HG03097 (cell line): ENCODE measurements at regions not wholly inside any gene's neighbourhood (a gene's known extent, or its start where the extent isn't known, plus 50 kb on each side); places are given as distances from the start of the nearest gene placed in this dataset.

Experiments used
- ATAC-seq: cut with Tn5 transposase; IDR thresholded peaks from one replicate; pipeline ENCODE4 v1.9.1; 2021; ENCODE audit not compliant: unreplicated experiment, low FRiP score

DNA sequence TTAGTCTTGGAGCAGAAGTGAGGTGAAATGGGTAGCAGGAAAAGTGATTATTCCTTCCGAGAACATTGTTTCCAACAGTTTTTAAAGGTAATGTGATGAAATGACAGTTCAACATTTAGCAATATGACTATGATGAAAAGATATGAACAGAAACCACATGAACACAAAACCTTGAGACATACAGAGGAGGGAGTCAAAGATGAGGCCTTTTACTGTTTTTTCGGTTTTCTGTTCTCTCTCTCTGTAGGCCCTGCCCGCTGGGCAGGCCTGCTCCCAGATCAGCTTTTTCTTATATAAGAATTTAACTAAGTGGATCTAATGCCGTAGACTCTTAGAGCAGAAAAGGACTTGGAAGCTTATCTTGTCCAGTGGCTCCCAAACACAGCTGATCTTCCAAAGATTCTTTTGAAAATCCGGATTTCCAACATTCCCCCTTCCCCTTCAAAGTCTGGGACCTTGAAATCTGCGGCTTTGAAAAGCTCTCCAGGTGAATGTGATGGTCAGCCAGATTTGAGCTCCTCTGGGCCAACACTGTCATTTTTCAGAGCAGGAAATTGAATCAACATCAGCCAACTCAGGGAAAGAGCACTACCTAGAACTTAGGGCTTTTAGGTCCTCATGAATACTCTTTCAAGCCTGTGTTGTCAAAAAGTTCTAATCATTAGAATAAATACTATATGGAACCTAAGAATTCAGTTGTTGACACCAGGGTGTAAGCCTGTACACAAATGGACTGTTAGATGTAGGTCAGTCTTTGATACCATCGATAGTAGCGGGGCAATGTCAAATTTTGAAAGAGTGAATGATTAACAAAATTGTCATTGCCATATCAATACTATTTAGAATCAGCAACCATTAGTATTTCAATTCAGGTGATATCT is 372.7 kb downstream of the SHQ1 start:
- no peak for ATAC-seq

DNA sequence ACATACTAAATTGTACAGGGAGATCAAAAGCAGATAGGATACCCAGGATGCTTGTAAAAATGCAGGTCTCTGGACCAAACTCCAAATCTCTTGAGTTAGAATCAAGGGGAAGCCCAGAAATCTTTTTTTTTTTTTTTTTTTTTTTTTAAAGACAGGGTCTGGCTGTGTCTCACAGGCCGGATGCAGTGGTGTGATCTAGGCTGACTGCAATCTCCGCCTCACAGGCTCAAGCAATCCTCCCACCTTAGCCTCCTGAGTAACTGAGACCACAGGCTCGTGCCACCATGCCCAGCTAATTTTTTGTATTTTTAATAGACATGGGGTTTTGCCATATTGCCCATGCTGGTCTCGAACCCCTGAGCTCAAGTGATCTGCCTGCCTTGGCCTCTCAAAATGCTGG is 373.5 kb downstream of the SHQ1 start:
- ATAC-seq, result no peak

DNA sequence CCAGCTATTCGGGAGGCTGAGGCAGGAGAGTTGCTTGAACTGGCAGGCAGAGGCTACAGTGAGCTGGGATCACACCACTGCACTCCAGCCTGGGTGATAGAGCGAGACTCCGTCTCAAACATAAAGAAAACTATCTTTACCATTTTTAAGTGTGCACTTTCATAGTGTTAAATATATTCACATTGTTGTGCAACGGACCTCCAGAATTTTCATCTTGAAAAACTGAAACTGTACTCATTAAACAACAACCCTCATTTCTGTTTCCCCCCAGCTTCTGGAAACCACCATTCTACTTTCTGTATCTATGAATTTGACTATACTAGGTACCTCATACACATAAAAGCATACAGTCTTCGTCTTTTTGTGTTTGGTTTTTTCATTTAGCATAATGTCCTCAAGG is 375.1 kb downstream of the SHQ1 start:
- ATAC-seq, result peak; percentile 89

DNA sequence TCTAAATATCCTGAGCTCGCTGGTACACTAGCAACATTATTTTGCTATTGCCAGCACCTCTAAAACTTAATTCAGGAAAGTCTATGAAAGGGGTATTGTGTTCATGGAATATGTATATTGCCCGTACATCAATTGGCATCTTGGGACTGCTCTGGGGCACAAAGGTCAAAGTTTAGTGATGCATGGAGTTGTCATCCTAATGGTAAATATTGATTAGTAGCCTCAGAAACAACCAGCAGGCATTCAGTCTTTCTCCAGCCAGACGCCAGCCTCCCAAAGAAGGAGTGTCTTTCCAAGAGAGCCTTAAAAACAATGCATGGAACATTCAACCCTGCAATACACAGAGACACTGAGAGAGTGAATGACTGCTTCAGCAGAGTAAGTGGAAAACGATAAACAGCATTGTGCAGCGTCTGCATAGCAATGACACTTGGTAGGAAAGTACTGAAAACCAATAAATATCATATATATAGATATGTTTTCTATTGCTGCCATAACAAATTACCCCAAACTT is 377.3 kb downstream of the SHQ1 start:
- no peak for ATAC-seq

DNA sequence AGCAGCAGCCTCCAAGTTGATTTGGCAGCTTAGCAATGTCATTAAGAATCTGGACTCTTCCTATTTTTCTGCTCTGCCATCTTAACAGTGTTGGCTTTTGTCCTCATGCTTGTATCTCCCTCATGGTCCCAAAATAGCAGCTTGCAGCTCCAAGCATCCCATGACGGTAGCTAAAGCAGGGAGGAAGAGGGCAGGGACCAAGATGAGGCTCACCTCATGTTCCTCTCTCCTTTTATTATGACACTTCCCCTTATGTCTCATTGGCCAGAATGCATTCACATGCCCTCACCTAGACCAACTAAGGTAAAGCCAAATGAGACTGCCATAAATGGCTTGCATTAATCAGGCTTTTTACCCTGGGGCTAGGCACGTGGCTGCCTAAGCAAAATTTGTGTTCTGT is 382.4 kb downstream of the SHQ1 start:
- ATAC-seq, result no peak

DNA sequence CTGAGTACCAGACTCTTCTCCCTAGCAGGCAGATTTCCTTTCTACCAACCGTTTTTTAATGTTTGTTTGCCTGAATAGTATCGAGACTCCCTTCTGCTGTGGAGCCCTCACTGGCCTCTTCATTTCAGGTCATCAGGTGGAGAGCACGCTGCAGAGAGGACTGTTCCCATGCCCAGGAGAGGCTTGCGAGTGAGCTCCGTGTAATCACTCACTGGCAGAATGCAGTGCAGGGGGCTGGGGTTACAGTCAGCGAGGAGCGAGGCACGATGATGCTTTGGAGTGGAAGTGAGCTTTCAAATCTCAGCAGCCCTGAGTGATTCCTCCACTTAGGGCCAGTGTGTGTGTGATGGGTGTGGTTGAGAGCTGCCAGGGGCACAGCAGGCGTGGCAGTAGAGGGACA is 385.2 kb downstream of the SHQ1 start:
- no peak for ATAC-seq

DNA sequence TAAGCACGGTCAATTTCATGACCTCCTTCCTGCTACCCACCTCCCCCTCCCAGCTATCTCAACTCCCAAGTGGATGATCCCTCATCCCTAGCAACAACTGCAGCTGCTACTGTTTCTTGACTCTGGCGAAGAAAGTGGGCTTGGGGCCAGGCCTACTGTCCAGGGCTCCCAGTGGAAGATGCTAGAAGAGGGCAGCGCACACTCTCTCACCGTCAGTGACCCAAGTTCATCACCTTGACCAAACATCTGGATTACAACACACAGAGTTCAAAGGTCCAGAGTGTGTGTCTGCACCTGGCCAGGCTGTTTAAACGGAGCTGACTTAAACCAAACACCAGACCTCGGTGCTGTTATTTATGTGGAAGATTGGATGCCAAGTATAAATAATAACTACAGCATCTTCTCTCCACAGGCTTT is 385.6 kb downstream of the SHQ1 start:
- no peak for ATAC-seq

DNA sequence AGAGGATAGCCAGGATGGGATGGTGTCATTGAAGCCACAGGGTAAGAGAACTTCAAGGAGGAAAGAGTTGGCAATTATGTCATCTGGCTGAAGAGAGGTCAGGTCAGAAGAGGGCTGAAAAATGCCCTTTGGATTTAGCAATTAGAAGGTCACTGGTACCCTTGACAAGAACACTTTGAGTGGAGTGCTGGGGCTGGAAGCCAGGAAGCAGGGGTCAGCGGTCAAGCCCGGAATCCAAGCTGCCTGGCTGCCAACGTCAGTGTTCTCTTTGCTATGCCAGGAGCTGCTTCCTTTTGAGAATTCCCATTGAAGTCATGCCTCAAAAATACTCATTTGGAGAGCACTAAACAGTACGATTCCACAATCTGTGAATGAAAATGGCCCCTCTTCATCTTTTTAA is 386.5 kb downstream of the SHQ1 start:
- ATAC-seq, result no peak

DNA sequence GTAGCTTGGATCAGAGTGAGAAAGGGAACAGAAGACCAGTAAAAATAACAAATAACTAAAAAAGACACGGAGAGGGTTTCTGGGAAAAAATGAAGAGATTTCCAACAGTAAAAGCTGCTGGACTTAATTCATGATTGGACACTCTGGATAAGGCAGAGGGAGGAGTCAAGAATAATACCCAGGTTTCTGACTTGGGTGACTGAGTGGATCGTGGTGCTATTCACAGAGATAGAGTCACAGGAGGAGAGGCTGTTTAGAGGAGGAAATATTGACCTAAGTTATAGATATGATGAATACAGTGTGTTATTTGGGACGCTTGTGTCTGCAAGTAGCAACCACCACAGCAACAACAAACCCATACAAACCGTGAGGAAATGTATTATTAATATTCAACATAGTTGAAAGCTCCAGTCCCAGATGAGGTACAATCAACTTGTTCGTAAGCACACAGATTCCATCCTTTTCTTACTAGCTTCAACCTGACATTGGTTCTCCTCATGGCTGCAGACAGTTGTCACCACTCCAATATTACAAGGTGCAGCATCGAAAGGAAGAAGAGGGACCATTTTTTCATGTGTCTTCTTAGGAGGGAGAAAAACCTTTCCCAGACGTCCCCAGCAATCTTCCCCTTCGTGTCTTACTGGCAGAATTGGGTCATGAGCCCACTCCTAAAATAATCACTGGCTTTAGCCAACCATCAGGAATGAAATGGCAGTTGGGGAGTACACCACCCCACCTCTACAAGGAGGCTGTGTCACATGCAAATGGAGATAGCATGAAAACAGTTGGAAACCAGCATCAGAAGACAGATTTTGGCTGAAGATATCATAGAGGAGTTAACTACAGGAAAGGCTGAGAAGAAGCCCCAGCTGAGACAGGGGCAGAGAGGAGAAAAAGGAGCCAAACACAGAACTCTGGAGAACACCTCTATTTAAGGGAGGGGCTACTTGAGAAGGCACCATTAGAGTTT is 387.8 kb downstream of the SHQ1 start:
- ATAC-seq, result no peak

DNA sequence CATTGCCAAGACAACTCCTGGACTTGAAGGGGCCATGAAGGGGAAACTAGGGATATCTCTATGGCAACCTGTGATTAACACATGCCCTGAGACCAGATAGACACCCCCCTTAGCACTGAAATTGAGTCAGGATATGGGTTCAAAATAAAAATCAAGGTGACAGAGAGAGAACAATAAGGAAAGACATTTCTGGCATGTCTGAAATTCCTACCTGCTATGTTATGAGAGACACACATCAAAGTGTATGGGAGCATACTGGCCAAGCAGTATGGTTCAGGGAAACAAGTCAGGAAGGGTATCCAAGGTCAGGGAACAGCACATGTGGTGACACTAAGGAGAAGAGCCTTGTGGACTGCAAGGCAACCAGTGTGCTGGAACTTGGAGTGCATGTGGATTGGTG is 388.7 kb downstream of the SHQ1 start:
- no peak for ATAC-seq

DNA sequence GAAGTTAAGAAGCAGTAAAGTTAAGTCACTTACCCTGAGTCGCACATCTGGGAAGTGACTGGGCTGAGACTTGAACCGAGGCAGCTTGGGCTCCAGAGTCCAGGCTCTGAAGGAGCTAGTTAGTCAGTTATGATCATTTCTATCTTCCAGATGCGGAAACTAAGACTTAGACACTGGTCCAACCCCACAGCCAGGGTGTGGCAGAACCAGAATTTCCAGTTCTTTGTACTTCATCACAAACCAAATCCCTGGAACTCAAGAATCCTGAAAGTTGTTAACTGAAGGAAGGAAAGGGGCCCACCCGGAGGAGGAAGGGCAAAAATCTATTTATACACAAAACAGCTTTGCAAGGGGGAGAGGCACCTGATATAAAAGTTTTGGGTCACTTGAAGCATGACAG is 389.9 kb downstream of the SHQ1 start:
- ATAC-seq, result no peak

DNA sequence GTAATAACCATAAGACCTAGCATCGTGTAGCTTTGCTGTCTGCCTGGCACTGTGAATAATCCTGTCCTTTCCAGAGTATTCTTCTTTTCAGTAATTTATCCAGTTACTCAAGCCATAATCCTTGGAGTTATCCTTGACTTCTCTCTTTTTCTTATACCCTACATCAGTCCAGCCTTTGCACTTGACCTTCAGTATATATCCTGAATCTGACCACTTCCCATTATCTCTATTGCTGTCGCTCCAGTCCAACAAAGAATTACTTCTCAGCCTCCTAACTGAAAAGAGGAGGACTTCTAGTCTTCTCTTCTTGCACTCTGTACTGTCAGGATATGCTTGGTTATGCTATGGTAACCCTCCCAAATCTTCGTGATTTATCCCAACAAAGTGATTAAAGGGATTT is 393.8 kb downstream of the SHQ1 start:
- ATAC-seq, result no peak

DNA sequence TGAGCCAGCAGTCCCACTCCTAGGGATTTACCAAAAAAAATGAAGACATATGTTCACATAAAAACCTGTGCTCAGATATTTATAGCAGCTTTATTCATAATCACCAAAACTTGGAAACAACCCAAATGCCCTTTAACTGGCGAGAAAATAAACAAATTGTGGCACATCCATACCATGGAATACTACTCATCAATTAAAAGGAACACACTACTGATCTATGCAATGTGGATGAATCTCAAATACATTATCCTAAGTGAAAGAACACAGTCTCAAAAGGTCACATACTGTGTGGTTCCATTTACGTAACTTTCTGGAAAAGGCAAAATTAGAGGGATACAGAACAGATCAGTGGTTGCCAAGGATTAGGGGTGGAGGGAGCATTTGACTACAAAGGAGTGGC is 394.5 kb downstream of the SHQ1 start:
- no peak for ATAC-seq

DNA sequence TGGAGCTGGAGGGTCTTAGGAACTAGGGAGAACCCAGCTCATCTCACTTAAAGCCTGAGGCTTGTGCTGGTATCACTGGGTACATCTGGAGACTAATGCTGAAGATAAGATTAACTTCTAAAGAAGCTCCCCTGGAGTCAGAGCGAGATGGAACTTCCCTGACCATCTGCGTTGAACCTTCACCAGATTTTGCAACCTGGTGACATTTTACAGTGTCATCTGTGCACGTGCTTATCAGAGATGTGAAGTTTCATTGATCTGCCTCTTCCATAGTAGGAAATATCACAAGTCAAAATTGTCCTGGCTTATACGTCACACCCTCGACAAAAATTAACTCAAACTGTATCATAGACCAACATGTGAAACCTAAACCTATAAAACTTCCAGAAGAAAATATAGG is 395.5 kb downstream of the SHQ1 start:
- ATAC-seq, result no peak

DNA sequence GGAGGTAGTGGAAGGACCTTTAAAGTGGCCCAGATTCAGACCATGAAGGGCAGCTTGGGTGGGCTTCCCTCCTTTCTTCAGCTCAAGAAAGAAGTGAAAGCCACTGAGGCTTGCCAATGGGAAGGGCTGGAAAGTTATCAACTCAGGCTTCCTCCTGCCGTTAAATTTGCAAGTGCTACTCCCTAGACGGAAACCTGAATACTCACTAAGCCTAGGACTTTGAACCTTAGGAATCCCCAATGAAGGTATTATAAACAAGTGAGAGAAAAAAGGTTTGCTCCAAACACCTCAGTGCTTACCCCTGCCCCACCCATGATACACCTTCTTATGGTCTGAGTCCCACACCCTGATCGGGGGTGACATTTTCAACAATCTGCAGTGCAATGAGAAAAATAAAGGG is 396.4 kb downstream of the SHQ1 start:
- no peak for ATAC-seq

DNA sequence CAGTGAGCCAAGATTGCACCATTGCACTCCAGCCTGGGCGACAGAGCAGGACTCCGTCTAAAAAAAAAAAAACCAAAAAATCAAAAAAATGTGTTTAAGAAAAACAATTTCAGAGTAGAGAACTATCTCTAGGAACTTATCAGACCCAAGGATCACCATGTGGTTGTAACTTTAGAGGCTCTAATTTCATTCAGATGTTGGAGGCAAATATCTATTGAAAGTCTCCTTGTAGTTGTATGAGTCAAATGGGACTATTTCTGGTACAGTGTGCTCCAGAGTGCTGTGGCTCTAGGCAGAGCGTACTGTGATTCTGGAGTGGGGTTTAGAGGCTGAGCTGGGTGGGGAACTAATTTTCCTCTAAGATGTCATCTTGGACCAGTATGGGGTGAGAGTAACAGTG is 398.7 kb downstream of the SHQ1 start:
- no peak for ATAC-seq

DNA sequence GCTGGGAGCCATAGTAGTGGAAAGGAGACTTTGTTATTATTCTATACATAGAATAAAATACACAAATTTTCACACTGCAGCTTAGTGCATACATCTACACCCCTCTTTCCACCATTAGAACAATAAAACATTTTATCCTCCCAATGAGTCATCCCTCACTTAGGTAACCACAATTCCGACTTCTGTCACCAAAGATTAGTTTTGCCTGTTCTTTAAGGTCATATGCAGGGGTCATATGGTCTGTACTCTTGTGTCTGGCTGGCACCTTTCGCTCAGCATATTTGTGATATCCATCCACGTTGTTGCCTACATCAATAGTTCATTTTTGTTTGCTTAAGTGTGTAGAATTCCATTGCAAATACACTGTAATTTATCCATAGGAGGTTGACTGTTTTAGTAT is 399.4 kb downstream of the SHQ1 start:
- no peak for ATAC-seq

DNA sequence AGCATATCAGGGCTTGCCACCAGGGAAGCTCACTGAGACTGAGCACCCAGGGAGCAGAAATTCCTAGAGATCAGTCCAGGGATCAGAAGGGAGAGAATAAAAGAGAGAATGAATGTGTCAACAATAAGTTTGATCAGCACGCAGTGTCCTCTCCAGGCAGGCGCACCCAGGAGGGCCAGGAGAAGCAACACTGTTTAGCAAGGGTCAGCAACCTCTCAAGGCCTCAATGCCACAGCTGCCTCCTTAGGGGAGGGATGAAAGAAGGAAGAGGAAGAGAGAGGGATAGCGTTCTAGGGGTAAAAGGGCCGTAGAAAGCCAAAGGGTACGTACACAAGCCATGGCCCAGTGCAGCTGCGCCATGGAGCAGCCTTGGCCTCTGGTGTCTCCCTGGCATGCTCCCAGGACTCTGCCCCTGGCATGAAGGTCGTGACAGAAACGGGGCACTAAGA is 399.8 kb downstream of the SHQ1 start:
- ATAC-seq, result no peak

DNA sequence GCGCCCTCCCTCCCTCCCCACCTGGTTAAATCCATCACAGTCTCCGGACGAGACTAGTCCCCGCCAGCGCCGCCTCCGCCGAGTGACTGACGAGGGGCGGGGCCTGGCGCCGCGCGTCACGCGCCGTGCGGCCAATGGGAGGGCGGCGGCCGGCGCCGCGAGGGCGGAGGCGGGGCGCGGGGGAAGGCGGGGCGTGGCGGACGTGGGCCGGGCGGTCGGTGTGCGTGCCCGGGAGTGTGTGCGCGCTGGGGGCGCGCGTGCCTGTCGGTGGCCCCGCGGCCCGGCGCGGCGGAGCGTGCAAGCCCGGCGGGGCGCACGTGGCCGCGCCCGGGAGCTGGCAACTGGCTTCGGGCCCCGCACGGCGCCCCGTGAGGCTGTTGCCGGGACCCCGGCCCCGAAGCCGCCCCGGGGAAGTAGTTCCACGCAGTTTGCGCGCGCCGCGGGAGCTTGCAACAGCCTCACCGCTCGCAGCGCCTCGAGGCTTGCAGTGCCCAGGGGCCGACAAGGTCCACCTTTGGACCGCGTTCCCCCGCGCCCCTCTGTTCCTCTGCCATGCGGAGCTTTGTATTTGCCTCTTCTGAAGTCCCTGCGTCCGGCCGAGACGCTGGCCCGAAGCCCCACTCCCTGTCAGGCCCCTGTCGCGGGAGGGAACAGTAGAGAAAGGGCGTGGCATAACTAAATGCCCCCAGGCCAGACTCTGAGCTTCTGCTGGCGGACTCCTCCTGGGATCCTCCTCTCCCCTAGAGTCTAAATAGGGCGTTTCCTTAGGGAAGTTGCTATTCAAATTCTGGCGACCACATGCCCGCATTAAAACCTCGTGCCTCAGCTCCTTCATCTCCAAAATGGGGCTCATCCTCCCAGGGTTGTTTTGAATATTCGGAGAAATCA is 400.9 kb downstream of the SHQ1 start:
- peak; percentile 88 for ATAC-seq
